ENCODE measurements at regions not wholly inside any gene's neighbourhood (a gene's known extent, or its start where the extent isn't known, plus 50 kb on each side); places are given as distances from the start of the nearest gene placed in this dataset.

GRCh38 chr10:78812571-78813318 is 256.0 kb upstream of the ZMIZ1 start:
- TF ChIP-seq CTCF (IDR thresholded peaks at IDR 0.05): no peak
- no peak for TF ChIP-seq ZFX (IDR thresholded peaks at IDR 0.05; ENCODE audit: borderline replicate concordance)
- H3K27ac ChIP-seq: no peak overlapping the region

DNA sequence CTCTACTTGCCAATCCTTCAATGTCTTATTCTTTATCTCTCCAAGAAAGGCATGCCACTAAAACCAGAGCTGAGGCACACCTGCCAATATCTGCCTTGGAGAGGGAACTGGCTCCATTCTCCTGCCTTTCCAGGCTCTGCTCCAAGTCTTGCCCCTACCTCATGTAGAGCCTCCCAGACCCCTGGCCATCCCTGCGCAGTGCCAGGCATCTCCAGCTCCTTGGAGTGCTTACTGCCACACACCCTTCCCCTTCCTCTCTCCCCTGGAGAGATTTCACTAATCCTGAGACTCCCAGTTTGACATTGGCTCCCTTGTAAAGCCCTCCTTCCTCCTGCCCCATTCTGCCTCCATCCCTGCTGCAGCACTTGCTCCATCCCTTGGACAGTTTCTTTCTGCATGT is 255.2 kb upstream of the ZMIZ1 start:
- no peak for TF ChIP-seq ZFX (IDR thresholded peaks at IDR 0.05; ENCODE audit: borderline replicate concordance)
- no peak for TF ChIP-seq CTCF (IDR thresholded peaks at IDR 0.05)
- no peak overlapping the region for H3K27ac ChIP-seq

GRCh38 chr10:78813998-78814399 is 254.8 kb upstream of the ZMIZ1 start:
- TF ChIP-seq ZFX (IDR thresholded peaks at IDR 0.05; ENCODE audit: borderline replicate concordance) (no peak), CTCF (IDR thresholded peaks at IDR 0.05) (no peak)
- H3K27ac ChIP-seq: no peak overlapping the region

DNA sequence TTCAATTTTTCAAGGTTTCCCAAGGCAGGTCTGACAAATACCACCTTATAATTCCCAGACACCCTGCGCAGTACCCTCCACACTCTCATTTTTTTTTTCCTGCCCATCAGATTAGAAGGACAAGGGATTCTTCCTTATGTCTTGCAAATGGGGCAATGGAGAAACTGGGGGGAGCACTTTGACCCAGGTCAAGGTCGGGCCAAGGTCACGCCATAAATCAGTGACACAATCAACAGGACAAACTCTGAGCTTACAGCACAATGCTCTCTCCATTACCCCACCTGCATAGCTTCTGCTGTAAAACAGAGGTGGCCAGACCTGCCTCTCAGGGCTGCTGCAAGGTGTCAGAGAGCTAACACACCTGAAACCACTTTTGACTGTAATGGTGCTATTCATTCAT is 254.4 kb upstream of the ZMIZ1 start:
- no peak for TF ChIP-seq ZFX (IDR thresholded peaks at IDR 0.05; ENCODE audit: borderline replicate concordance)
- TF ChIP-seq CTCF (IDR thresholded peaks at IDR 0.05): no peak
- H3K27ac ChIP-seq: no peak overlapping the region

- no peak overlapping the region for H3K27ac ChIP-seq
- TF ChIP-seq CTCF (IDR thresholded peaks at IDR 0.05) (no peak), ZFX (IDR thresholded peaks at IDR 0.05; ENCODE audit: borderline replicate concordance) (no peak)
Measured at GRCh38 chr10:78815702-78816334, 252.9 kb upstream of the ZMIZ1 start.

DNA sequence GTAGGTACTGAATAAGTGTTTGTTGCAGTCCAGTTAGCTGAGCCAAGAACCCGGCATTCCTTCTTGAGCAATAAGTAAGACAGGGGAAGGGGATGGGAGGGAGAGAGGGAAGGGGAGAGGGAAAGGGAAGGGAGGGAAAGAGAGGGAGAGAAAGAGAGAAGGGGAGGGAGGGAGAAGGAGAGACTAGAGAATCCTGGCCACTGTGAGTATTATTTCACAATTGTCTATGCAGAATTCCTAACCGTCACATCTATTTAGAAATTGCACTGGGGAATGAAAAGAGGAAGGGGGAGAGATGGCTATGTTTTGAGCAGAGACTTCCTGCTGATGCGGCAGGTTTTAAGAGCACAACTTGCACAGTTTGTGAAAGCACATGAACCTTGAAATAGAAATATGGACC is 251.4 kb upstream of the ZMIZ1 start:
- no peak overlapping the region for H3K27ac ChIP-seq
- TF ChIP-seq ZFX (IDR thresholded peaks at IDR 0.05; ENCODE audit: borderline replicate concordance) (no peak), CTCF (IDR thresholded peaks at IDR 0.05) (no peak)

GRCh38 chr10:78817804-78818203 is 251.0 kb upstream of the ZMIZ1 start:
- no peak for TF ChIP-seq CTCF (IDR thresholded peaks at IDR 0.05)
- no peak for TF ChIP-seq ZFX (IDR thresholded peaks at IDR 0.05; ENCODE audit: borderline replicate concordance)
- H3K27ac ChIP-seq: no peak overlapping the region

Data from 22Rv1 (cell line).